SK-N-SH treated with all-trans-retinoic acid at 6 μM for 48 hours (cell line): ENCODE measurements at regions not wholly inside any gene's neighbourhood (a gene's known extent, or its start where the extent isn't known, plus 50 kb on each side); places are given as distances from the start of the nearest gene placed in this dataset.

ENCODE experiments used
- ATAC-seq: fragments of 200-7000 bp; cut with Tn5 transposase; 3 replicates; pipeline ENCODE4 v1.9.1; 2020; ENCODE audit warnings: mild to moderate bottlenecking, moderate library complexity
- ARNTL ChIP-seq: fragments of 450-650 bp; formaldehyde crosslinking; IDR thresholded peaks from 2 replicates; pipeline ENCODE4 v1.5.0; 2020; ENCODE audit warnings: low read depth, mild to moderate bottlenecking, moderate library complexity, borderline replicate concordance
- BACH2 ChIP-seq: fragments of 250-450 bp; sonication (Bioruptor Pico); IDR thresholded peaks from 2 replicates; pipeline ENCODE4 v1.9.0; 2021; ENCODE audit warnings: mild to moderate bottlenecking, borderline replicate concordance
- CSDC2 ChIP-seq: fragments of 250-450 bp; sonication (Bioruptor Pico); IDR thresholded peaks from 2 replicates; pipeline ENCODE4 v1.5.0; 2020; ENCODE audit warnings: mild to moderate bottlenecking, moderate library complexity
- CSRNP3 ChIP-seq: fragments of 250-450 bp; sonication (Bioruptor Pico); IDR thresholded peaks from 2 replicates; pipeline ENCODE4 v1.5.1; 2021; ENCODE audit warnings: mild to moderate bottlenecking, moderate library complexity
- ESRRG ChIP-seq: fragments of 250-450 bp; sonication (Bioruptor Pico); IDR thresholded peaks from 2 replicates; pipeline ENCODE4 v1.6.1; 2021; ENCODE audit warnings: mild to moderate bottlenecking
- ISL1 ChIP-seq: fragments of 250-450 bp; sonication (Bioruptor Pico); IDR thresholded peaks from 2 replicates; pipeline ENCODE4 v2.1.2; 2022; ENCODE audit warnings: mild to moderate bottlenecking, moderate library complexity
- OSR1 ChIP-seq: fragments of 250-450 bp; sonication (Bioruptor Pico); IDR thresholded peaks from 2 replicates; pipeline ENCODE4 v1.8.0; 2022; ENCODE audit warnings: moderate library complexity, mild to moderate bottlenecking, inconsistent platforms
- RARB ChIP-seq: fragments of 250-450 bp; sonication (Bioruptor Pico); IDR thresholded peaks from 2 replicates; pipeline ENCODE4 v1.8.0; 2021; ENCODE audit warnings: mild to moderate bottlenecking, moderate library complexity
- SNAI2 ChIP-seq: fragments of 250-450 bp; sonication (Bioruptor Pico); IDR thresholded peaks from 2 replicates; pipeline ENCODE4 v1.5.0; 2020; ENCODE audit warnings: mild to moderate bottlenecking, moderate library complexity
- TOX ChIP-seq: fragments of 250-450 bp; sonication (Bioruptor Pico); IDR thresholded peaks from 2 replicates; pipeline ENCODE4 v1.8.0; 2021; ENCODE audit warnings: mild to moderate bottlenecking, moderate library complexity, borderline replicate concordance
- ZC3H10 ChIP-seq: fragments of 250-450 bp; sonication (Bioruptor Pico); IDR thresholded peaks from 2 replicates; pipeline ENCODE4 v1.5.1; 2021; ENCODE audit warnings: mild to moderate bottlenecking, moderate library complexity
- ZFP30 ChIP-seq: fragments of 450-650 bp; formaldehyde crosslinking; IDR thresholded peaks from 2 replicates; pipeline ENCODE4 v1.5.0; 2022; ENCODE audit warnings: mild to moderate bottlenecking, moderate library complexity
- ZNF70 ChIP-seq: fragments of 450-650 bp; formaldehyde crosslinking; IDR thresholded peaks from 2 replicates; pipeline ENCODE4 v1.5.0; 2020; ENCODE audit warnings: mild to moderate bottlenecking, moderate library complexity
- ZNF8 ChIP-seq: fragments of 450-650 bp; formaldehyde crosslinking; IDR thresholded peaks from 2 replicates; pipeline ENCODE4 v1.5.0; 2020; ENCODE audit warnings: mild to moderate bottlenecking, moderate library complexity
- TF ChIP-seq, protein P1 (sequence below): fragments of 250-450 bp; sonication (Bioruptor Pico); IDR thresholded peaks from 2 replicates; pipeline ENCODE4 v1.5.0; 2020; ENCODE audit warnings: mild to moderate bottlenecking, moderate library complexity
- TF ChIP-seq, protein P2 (sequence below): fragments of 250-450 bp; sonication (Bioruptor Pico); IDR thresholded peaks from 2 replicates; pipeline ENCODE4 v1.8.0; 2020; ENCODE audit warnings: mild to moderate bottlenecking, moderate library complexity, borderline replicate concordance
- TF ChIP-seq, protein P3 (sequence below): fragments of 250-450 bp; sonication (Bioruptor Pico); IDR thresholded peaks from 2 replicates; pipeline ENCODE4 v1.8.0; 2021; ENCODE audit warnings: low read depth, mild to moderate bottlenecking, moderate library complexity, borderline replicate concordance

GRCh38 chr19:29311191-29311790 lies 98.3 kb upstream of the UQCRFS1 start (continued):
- TF ChIP-seq, protein P1, sequence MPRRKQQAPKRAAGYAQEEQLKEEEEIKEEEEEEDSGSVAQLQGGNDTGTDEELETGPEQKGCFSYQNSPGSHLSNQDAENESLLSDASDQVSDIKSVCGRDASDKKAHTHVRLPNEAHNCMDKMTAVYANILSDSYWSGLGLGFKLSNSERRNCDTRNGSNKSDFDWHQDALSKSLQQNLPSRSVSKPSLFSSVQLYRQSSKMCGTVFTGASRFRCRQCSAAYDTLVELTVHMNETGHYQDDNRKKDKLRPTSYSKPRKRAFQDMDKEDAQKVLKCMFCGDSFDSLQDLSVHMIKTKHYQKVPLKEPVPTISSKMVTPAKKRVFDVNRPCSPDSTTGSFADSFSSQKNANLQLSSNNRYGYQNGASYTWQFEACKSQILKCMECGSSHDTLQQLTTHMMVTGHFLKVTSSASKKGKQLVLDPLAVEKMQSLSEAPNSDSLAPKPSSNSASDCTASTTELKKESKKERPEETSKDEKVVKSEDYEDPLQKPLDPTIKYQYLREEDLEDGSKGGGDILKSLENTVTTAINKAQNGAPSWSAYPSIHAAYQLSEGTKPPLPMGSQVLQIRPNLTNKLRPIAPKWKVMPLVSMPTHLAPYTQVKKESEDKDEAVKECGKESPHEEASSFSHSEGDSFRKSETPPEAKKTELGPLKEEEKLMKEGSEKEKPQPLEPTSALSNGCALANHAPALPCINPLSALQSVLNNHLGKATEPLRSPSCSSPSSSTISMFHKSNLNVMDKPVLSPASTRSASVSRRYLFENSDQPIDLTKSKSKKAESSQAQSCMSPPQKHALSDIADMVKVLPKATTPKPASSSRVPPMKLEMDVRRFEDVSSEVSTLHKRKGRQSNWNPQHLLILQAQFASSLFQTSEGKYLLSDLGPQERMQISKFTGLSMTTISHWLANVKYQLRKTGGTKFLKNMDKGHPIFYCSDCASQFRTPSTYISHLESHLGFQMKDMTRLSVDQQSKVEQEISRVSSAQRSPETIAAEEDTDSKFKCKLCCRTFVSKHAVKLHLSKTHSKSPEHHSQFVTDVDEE (CRISPR knock-in tag) = no peak
- no peak for TF ChIP-seq OSR1
- no peak for TF ChIP-seq BACH2 (CRISPR knock-in tag)
- no peak for TF ChIP-seq ZNF8
- no peak for TF ChIP-seq ZC3H10 (CRISPR knock-in tag)
- no peak for TF ChIP-seq ISL1 (CRISPR knock-in tag)

DNA sequence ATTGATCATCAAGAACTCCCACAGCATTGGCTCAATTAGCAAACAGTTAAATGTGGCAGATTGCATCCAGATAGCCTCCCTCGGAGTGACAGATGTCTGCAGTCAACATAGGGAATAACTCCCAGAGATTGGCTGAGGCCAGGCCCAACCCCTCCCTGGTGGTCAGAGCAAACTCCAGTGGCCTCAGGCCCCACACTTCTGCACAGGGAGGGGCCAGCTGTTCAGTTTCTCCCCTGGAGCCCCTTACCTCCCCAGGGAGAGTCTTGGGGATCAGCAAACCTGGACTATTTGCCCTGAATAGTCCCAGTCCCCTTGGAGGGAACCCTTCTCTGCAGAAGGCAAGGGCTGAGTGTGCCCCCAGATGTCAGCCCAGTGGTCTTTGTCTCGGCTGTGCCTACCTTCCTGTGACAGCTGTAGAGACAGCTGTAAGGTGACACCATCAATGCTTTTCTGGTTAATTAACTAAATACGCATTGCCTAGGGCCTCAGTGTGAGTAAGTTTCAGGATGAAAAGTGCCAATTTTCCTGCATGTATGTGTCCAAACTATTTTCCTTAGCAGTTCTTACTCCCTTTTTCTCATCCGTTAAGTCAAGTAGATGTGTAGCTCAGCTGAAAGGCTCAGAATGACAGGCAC lies 102.7 kb upstream of the UQCRFS1 start:
- ATAC-seq = no peak

DNA sequence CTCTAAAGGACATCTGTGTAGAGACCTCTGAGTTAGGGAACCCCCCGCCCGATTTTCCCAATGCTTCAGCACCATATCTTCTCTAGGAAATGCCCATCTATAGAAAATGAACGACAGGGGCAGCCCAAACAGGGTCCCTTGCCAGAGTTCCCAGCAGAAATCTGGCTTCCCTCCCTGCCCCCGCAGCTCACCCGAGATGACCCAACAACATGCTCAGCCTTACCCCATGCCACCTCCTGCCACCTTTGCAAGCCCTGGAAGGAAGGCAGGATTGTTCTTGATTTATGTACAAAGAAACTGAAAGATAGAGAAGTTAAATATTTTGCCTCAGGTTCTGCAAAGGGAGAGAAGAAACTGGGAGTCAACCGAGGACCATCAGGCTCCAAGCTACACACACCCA lies 105.6 kb upstream of the UQCRFS1 start:
- no peak for TF ChIP-seq BACH2 (CRISPR knock-in tag)
- ATAC-seq = no peak

More for the DNA sequence above, 102.7 kb upstream of the UQCRFS1 start:
- TF ChIP-seq ZFP30 (no peak), BACH2 (CRISPR knock-in tag) (no peak), ESRRG (CRISPR knock-in tag) (no peak), RARB (no peak)
- TF ChIP-seq, protein P2, sequence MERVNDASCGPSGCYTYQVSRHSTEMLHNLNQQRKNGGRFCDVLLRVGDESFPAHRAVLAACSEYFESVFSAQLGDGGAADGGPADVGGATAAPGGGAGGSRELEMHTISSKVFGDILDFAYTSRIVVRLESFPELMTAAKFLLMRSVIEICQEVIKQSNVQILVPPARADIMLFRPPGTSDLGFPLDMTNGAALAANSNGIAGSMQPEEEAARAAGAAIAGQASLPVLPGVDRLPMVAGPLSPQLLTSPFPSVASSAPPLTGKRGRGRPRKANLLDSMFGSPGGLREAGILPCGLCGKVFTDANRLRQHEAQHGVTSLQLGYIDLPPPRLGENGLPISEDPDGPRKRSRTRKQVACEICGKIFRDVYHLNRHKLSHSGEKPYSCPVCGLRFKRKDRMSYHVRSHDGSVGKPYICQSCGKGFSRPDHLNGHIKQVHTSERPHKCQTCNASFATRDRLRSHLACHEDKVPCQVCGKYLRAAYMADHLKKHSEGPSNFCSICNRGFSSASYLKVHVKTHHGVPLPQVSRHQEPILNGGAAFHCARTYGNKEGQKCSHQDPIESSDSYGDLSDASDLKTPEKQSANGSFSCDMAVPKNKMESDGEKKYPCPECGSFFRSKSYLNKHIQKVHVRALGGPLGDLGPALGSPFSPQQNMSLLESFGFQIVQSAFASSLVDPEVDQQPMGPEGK (CRISPR knock-in tag) = no peak

DNA sequence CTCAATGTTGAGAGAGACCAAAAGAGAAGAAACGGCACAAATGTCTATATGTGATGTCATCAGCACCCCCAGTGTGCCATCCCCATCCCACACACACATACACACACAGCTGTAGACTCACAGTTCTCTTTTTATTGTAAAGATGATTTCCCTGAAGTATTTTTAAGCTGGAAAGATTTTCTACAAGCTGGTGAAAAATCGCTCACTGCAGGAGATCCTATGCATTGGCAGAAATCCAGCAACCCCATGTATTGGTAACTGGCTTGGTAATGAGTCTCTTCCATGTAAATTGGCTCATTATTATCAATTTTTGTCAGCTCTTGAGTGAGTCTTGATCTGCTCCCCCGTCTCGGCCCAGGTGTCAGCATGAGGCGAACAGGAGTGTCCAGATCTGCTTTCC lies 107.1 kb upstream of the UQCRFS1 start:
- ATAC-seq = no peak
- no peak for TF ChIP-seq ESRRG (CRISPR knock-in tag)
- TF ChIP-seq TOX = no peak
- no peak for TF ChIP-seq ARNTL (CRISPR knock-in tag)
- TF ChIP-seq ZNF8 = no peak

DNA sequence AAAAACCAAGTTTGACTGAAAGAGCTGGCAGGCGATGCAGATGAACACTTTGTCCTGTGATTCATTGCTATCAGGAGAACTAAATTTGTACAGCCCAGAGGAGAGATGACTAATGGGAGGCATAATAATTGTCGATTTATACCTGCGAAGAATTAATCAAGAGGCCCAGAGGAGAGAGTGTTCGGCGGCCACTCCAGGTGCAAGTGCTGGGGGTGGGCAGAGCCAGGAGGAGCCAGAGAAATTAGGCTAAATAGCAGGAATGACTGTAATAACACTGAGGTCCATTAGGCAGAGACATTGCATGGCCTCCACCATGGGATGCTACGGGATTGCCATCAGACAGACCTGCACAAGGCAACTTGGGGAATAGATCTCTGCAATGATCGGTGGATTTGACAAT lies 107.7 kb upstream of the UQCRFS1 start:
- no peak for ATAC-seq
- TF ChIP-seq BACH2 (CRISPR knock-in tag) (no peak), TOX (no peak), CSDC2 (no peak), CSRNP3 (CRISPR knock-in tag) (no peak), ZC3H10 (CRISPR knock-in tag) (no peak), ISL1 (CRISPR knock-in tag) (no peak), SNAI2 (CRISPR knock-in tag) (no peak), ZNF70 (CRISPR knock-in tag) (no peak), RARB (no peak), OSR1 (no peak), ZNF8 (no peak)
- TF ChIP-seq, protein P3, sequence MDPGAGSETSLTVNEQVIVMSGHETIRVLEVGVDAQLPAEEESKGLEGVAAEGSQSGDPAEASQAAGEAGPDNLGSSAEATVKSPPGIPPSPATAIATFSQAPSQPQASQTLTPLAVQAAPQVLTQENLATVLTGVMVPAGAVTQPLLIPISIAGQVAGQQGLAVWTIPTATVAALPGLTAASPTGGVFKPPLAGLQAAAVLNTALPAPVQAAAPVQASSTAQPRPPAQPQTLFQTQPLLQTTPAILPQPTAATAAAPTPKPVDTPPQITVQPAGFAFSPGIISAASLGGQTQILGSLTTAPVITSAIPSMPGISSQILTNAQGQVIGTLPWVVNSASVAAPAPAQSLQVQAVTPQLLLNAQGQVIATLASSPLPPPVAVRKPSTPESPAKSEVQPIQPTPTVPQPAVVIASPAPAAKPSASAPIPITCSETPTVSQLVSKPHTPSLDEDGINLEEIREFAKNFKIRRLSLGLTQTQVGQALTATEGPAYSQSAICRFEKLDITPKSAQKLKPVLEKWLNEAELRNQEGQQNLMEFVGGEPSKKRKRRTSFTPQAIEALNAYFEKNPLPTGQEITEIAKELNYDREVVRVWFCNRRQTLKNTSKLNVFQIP (CRISPR knock-in tag) = no peak
